DMS153 (cell line): ENCODE measurements at regions not wholly inside any gene's neighbourhood (a gene's known extent, or its start where the extent isn't known, plus 50 kb on each side); places are given as distances from the start of the nearest gene placed in this dataset.
"Not testable (repeated sequence)": the region's sequence is repeated elsewhere in the genome, so short reads cannot be mapped to it uniquely, and the experiment has no call there.

Experiments
- DNase-seq: peaks from one replicate; lab custom pipeline; 2025; lab: John Stamatoyannopoulos, UW

- no peak for DNase-seq
These were observed 257.1 kb downstream of the EFCAB11 start for GRCh38 chr14:89697281-89698060.

DNA sequence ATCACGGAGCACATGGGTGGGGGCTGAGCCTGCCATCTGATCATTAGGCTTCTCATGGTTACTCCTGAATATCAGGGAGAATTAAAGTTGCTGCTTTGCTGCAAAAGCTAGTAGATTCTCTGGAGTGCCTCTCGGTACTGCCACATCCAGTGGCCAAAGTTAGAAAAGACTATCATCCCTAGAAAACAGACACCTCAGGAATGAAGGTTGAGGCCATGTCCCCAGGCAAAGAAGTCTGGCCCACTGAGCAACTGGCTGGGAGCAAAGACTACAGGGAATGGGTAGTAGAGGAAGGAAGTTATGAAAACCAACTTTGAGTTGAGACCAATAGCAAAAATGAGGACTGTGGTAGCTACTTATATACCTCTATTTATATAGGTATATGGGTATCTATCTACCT is 258.7 kb downstream of the EFCAB11 start:
- DNase-seq: no peak

DNA sequence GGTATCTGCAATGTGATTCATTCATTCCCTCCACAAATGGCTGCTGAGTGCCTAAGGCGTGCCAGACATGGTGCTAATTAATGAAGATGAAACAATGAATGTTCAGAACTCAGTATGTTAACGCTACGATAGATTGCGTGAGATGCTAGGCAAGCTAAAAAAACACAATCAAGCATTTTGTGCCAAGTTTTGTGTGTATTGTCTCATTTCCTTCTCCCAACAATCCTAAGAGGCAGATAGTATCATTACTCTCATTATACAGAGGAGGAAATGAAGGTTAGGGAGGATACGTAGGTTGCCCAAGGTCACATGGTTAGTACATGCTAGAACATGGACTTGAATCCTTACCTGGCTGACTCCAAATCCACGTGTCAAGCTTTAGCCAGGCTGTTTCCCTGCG is 264.4 kb downstream of the EFCAB11 start:
- no peak for DNase-seq

DNA sequence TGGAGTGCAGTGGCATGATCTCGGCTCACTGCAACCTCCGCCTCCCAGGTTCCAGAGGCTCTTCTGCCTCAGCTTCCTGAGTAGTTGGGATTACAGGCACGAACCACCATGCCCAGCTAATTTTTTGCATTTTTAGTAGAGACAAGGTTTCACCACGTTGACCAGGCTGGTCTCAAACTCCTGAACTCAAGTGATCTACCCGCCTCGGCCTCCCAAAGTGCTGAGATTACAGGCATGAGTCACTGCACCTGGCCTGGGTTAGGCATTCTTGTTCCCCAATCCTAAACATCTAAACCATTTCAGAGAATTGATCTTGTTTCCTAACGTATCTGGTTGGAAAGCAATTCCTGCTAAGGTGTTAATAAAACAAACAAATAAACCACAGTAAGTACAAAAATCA is 264.8 kb downstream of the EFCAB11 start:
- DNase-seq: not testable (repeated sequence)

GRCh38 chr14:89688507-89689211 is 265.9 kb downstream of the EFCAB11 start:
- DNase-seq: no peak

DNA sequence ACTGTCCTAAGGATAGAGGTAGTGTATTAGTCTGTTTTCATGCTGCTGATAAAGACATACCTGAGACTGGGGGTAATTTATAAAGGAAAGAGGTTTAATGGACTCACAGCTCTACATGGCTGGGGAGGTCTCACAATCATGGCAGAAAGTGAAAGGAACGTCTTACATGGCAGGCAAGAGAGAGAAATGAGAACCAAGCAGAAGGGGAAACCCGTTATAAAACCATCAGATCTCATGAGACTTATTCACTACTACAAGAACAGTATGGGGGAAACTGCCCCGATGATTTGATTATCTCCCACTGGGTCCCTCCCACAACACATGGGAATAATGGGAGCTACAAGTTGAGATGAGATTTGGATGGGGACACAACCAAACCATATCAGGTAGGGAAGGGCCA is 267.4 kb downstream of the EFCAB11 start:
- DNase-seq: not testable (repeated sequence)

DNA sequence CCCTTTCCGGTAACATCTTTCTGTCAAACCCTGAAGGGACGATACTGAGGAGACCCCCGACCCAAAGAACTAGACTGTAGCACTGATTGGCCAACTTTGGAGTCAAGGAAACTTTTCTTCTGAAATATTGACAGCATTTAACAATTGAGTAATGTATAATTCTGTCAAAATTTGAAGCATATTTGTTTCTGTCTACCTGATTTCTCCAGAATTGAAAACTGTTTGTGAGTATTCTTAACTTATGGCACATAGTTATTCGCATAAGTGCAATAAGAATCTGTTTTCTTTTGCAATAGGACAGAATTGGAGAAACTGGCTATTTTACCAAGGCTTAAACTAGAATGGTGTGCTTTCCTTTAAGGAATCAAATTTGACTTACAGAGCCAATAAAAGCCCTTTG is 267.1 kb upstream of the FOXN3 start:
- DNase-seq: no peak

- DNase-seq: no peak
These were observed 264.3 kb upstream of the FOXN3 start for GRCh38 chr14:89681086-89682018.

GRCh38 chr14:89680156-89680555 is 263.1 kb upstream of the FOXN3 start:
- no peak for DNase-seq

DNA sequence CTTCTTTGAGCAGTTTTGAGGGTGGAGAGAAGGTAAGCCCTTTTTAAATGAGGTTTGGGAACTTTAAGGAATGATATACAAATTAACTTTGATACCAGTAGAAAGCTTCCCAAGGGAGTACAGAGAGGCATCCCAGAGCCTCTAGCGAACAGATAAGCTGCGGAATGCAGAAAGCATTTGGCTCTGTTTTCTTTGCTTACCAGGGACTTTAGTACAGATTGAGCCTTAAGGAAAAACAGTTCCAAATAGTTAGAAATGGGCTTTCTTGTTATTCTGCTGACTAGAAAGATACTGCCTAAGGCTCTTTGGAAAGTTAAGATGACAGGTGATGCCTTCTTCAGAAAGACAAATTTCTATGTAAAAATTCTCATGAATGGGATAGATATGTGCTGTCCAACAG is 261.7 kb upstream of the FOXN3 start:
- DNase-seq: no peak

DNA sequence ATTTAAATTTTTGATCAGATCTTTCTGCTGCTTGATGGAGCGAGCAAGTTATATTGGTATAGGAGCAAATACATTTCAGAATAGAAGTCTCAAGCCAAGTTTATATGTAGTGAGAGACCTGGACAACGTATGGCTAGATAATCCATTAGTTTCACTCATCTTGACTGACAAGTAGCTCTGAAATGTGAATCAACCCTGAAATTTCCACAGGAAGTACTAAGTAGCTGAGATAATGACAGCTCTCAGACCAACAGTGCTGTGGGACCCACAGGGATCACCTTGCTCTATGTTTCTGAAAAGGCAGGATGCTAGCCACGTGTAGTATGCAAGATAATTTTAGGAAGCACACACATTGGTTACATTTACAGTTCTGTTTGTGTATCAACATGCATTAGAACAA is 258.6 kb upstream of the FOXN3 start:
- DNase-seq: no peak

GRCh38 chr14:89674936-89675335 is 257.9 kb upstream of the FOXN3 start:
- no peak for DNase-seq

- no peak for DNase-seq
These were observed 257.2 kb upstream of the FOXN3 start for GRCh38 chr14:89674240-89674639.

DNA sequence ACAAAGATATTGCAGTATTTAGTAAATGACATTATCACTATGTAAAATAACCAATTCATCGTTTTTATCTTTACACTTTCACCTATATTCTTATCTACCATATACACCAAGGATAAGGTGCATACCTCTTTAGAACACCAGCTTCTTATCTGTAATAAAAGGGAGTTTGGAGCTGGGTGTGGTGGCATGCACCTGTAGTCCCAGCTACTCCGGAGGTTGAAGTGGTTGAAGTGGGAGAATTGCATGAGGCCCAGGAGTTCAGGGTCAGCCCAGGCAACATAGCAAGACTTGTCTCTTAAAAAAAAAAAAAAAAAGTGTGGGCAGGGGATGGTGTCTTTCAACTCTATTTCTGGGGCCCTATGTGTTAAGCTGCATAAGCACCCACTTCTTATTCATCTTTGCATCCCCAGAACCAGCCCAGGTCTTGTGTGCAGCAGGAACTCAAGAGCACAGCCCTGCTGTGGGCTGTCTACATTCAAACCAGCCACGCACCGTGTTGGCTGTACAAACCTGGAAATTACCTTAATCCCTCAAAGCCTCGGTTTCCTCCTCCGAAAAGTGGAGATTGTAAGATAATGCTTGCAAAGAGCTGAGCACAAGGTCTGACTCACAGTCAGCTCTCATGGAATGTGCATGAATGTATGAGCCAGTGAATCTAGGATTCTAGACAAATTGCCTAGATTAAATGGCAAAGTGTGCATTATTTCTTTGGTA is 256.6 kb upstream of the FOXN3 start:
- no peak for DNase-seq

- DNase-seq: no peak
These were observed 255.8 kb upstream of the FOXN3 start for GRCh38 chr14:89672636-89673511.

- DNase-seq: no peak
These were observed 252.2 kb upstream of the FOXN3 start for GRCh38 chr14:89669193-89669592.

GRCh38 chr14:89667983-89668382 is 250.9 kb upstream of the FOXN3 start:
- no peak for DNase-seq

- not testable (repeated sequence) for DNase-seq
These were observed 248.5 kb upstream of the FOXN3 start for GRCh38 chr14:89665300-89666081.

DNA sequence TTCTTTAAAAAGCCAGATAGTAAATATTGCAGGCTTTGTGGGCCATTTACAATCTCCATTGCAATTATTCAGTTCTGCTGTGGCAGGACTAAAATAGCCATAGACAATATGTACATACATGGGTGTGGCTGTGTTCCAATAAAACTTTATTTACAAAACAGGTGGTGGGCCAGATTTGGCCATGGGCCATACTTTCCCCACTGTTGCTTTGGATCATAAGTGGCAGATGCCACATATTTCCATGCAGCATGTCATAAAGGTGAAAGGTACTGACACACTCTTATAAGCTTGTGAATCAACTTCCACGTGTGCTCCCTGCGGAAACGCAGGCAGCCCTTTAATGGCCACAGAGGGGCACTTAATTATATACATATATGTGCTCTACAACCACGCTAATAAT is 244.4 kb upstream of the FOXN3 start:
- no peak for DNase-seq

- DNase-seq: not testable (repeated sequence)
These were observed 243.7 kb upstream of the FOXN3 start for GRCh38 chr14:89660625-89661233.
